Spleen (tissue), 11 donors: ENCODE measurements at regions not wholly inside any gene's neighbourhood (a gene's known extent, or its start where the extent isn't known, plus 50 kb on each side); places are given as distances from the start of the nearest gene placed in this dataset.
A peak's percentile ranks its signal among the peaks of the same experiment; 100 is the strongest.
"Not testable (repeated sequence)": the region's sequence is repeated elsewhere in the genome, so short reads cannot be mapped to it uniquely, and the experiment has no call there.

Source experiments
- DNase-seq: peaks from one replicate; pipeline ENCODE4 v3.0.0-alpha.2; 2020
- H3K27ac ChIP-seq, 8 donors: fragments of 200-600 bp; sonication (generic) in 7 of 8; 1 replicate in 4 of 8; 2 replicates in 4 of 8; pipeline versions ENCODE4 v1.5.0 to v1.8.0; 2016 to 2021; ENCODE audit warnings: inconsistent platforms in 4 of 8, mild to moderate bottlenecking in 4 of 8, moderate library complexity in 1 of 8
- H3K27me3 ChIP-seq, 7 donors: fragments of 200-600 bp; sonication (generic) in 6 of 7; replicated peaks in 1 of 7; 1 replicate in 4 of 7; 2 replicates in 3 of 7; pipeline versions ENCODE4 v1.5.0 to v1.8.0; 2016 to 2021; ENCODE audit warnings: inconsistent platforms in 3 of 7, mild to moderate bottlenecking in 1 of 7
- H3K36me3 ChIP-seq, 6 donors: fragments of 200-600 bp; sonication (generic) in 5 of 6; 1 replicate in 4 of 6; 2 replicates in 2 of 6; pipeline versions ENCODE4 v1.5.0 to v1.8.0; 2016 to 2021; ENCODE audit warnings: inconsistent platforms in 2 of 6
- H3K4me1 ChIP-seq, 6 donors: fragments of 200-600 bp; sonication (generic) in 5 of 6; 1 replicate in 3 of 6; 2 replicates in 3 of 6; pipeline versions ENCODE4 v1.5.0 to v1.8.0; 2016 to 2021; ENCODE audit warnings: inconsistent platforms in 3 of 6
- H3K4me3 ChIP-seq, 8 donors: fragments of 200-600 bp; sonication (generic) in 7 of 8; 1 replicate in 4 of 8; 2 replicates in 4 of 8; pipeline versions ENCODE4 v1.5.0 to v1.8.0; 2016 to 2021; ENCODE audit warnings: inconsistent platforms in 4 of 8, mild to moderate bottlenecking in 4 of 8, moderate library complexity in 2 of 8
- H3K9me3 ChIP-seq, 8 donors: fragments of 200-600 bp; sonication (generic) in 7 of 8; 1 replicate in 4 of 8; 2 replicates in 4 of 8; pipeline versions ENCODE4 v1.5.0 to v1.8.0; 2016 to 2021; ENCODE audit warnings: inconsistent platforms in 4 of 8
- POLR2A ChIP-seq, 3 donors: fragments of 450-650 bp; IDR thresholded peaks; one replicate each; pipeline ENCODE4 v1.5.1; 2017; ENCODE audit warnings: antibody characterized with exemption in 3 of 3, mild to moderate bottlenecking in 1 of 3
- POLR2AphosphoS5 ChIP-seq, 3 donors: sonication (generic); formaldehyde crosslinking; IDR thresholded peaks; one replicate each; pipeline ENCODE4 v1.5.1; 2017; ENCODE audit warnings: antibody characterized with exemption in 3 of 3
- WGBS, 5 donors: extraction: QIAGEN DNeasy Blood & Tissue Kit in 3 of 5; methylation state at CpG; one replicate each; pipeline versions ENCODE4 v1.1.5 to v1.1.7; 2013 to 2018; 5-methylcytosine and 5-hydroxymethylcytosine counted together
- intact Hi-C: fragments of 100-400 bp; cut with DNase I; formaldehyde crosslinking; loops from one replicate; pipeline ENCODE4 v1.15.0; 2023; ENCODE audit warnings: low total_unique reads
- TF ChIP-seq, protein P1 (sequence below), 11 experiments: fragments of 200-600 bp in 7 of 11; fragments of 450-650 bp in 4 of 11; sonication (generic) in 4 of 11; IDR thresholded peaks in 8 of 11; conservative IDR thresholded peaks in 3 of 11; 1 replicate in 7 of 11; 2 replicates in 4 of 11; pipeline versions ENCODE4 v1.4.0 to v1.8.0; 2016 to 2021; ENCODE audit warnings: antibody characterized with exemption in 11 of 11, inconsistent platforms in 4 of 11, mild to moderate bottlenecking in 1 of 11
- donor health status: healthy with polysubstance abuse.
- donor health status: DM: no; HTN: no; CAD: no; lungs with moderate emphysema.
- donor health status: DM: no; HTN: no; CAD: no.
- donor health status: Bipolar disorder and iron deficiency.
- donor health status: healthy.
- donor health status: DM: no; HTN: no; CAD: no.
- donor health status: DM: yes; HTN: yes; CAD: no.

DNA sequence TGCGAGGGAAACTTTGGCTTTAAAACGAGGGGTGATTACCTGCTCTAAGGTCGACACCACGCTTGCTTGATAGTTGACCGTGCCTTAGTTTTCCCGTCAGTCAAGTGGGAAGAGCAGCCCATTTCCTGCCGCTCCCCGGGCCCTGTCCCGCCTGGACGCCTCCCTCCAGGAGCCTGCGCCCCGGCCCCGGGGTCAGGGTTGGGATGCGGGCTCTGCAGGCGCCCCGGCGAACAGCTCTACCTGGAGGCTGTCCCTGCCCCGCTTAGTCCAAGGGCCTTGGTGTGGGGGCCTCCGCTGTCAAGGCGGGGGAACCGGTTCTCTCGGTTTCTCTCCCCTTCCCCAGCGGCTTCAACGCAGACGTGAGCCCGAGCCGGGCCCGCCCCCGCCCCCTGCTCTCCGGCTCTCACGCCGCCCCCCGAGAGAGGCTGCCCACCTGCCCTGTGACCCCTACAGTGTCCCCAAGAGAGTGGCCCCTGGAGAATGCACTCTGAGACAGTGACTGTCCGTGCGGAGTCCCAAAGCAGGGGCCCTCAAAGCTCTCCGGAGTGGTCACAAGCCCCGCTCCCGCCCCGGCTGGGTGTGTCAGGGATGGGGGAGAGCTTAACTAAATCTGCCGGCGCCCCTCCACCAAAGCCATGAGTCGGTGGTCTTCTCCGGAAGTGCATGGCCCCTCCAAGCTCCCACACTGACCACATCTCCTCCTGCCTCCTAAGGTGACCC, 117.4 kb upstream of the SMURF2 start:
- intact Hi-C loops: no loop called here
- Histone ChIP-seq H3K9me3 (no peaks in the 10 kb centered on the region), H3K27ac (peak overlapping the region in 3 of 8 donors; percentile 70 to 84 (median 72)), H3K4me3 (peak overlapping the region in 6 of 8 donors; percentile 42 to 75 (median 56)), H3K36me3 (peaks cover 0 to 25% (median 8%) of the 10 kb centered on the region in 6 donors), H3K27me3 (peaks cover 0 to 36% (median 0%) of the 10 kb centered on the region in 7 donors), H3K4me1 (peaks cover 22 to 88% (median 63%) of the 10 kb centered on the region in 6 donors)
- peak; percentile 85 for DNase-seq
- TF ChIP-seq POLR2A (IDR thresholded peaks at IDR 0.05): no peak
- TF ChIP-seq POLR2AphosphoS5 (IDR thresholded peaks at IDR 0.05): no peak
- TF ChIP-seq, protein P1, sequence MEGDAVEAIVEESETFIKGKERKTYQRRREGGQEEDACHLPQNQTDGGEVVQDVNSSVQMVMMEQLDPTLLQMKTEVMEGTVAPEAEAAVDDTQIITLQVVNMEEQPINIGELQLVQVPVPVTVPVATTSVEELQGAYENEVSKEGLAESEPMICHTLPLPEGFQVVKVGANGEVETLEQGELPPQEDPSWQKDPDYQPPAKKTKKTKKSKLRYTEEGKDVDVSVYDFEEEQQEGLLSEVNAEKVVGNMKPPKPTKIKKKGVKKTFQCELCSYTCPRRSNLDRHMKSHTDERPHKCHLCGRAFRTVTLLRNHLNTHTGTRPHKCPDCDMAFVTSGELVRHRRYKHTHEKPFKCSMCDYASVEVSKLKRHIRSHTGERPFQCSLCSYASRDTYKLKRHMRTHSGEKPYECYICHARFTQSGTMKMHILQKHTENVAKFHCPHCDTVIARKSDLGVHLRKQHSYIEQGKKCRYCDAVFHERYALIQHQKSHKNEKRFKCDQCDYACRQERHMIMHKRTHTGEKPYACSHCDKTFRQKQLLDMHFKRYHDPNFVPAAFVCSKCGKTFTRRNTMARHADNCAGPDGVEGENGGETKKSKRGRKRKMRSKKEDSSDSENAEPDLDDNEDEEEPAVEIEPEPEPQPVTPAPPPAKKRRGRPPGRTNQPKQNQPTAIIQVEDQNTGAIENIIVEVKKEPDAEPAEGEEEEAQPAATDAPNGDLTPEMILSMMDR (IDR thresholded peaks at IDR 0.05 in 8 of 11, conservative IDR thresholded peaks at IDR 0.05 in 3 of 11): no peak
- WGBS, 5 donors: 39 to 54% (median 47%) methylated on average over 15 to 43 of the region's 43 CpGs

DNA sequence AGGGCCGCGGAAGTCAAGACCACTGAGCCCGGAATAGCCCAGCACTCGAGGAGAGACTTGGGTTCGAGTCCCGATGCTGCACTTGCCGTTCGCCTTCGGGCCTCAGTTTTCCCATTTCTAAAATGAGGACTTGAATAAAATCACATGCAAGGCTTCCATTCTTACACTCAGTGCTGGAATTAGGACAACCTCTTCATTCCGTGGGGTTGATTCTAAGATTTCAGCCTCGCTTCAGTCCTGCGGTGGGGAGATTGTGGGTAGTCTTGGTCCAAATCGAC, 116.9 kb upstream of the SMURF2 start:
- intact Hi-C loops, DNase-seq, H3K9me3 ChIP-seq: not testable (repeated sequence)
- Histone ChIP-seq H3K4me1 (peaks cover 22 to 93% (median 63%) of the 10 kb centered on the region in 6 donors), H3K4me3 (peak overlapping the region in 6 of 8 donors; percentile 17 to 75 (median 37)), H3K36me3 (peaks cover 0 to 20% (median 4%) of the 10 kb centered on the region in 6 donors), H3K27me3 (peaks cover 0 to 36% (median 0%) of the 10 kb centered on the region in 7 donors), H3K27ac (peak overlapping the region in 2 of 8 donors; percentile 80 to 87)
- 42 to 61% (median 48%) methylated on average over 13 of the region's 13 CpGs for WGBS, 5 donors
- peak in 1 of 3 donors; percentile 9 for TF ChIP-seq POLR2AphosphoS5 (IDR thresholded peaks at IDR 0.05)

DNA sequence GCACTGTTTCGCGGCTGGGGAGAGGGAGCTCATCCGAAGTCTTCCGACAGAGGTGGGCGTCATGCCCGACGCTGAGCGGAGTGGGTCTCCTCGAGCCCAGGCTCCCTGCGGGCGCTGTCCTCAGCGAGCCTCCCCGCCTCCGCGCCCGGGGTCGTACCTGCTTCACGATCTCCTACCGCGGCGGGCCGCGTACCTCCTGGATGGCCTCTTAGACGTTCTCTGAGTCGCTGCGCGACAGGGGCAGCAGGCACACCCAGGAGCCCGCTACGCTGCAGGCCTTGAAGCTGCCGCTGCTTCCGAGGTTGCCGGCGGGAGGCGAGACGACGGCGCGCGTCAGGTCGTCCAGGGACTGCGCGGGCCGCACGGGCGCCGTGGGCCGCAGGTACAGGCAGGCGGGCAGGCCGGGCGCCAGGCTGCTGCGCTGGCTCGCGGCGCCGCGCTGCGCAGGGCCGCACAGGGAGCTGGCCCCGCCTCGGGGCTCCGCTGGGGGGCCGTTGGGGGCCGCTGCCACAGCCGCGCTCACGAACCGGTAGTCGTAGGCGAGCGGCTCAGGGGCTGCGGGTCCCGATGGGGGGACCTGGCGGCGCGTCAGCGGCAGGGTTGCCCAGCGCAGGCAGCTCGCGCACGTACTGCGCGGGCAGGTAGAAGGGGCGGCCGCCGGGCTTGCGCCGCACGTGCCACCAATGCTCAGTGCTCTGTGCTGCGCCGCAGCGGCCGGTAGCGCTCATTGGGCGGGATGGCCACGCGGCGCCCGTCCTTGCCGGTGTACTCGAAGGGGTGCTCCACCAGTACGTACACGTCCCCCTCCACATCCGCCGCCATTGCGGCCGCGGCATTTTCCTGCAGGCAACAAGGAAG, 116.4 kb upstream of the SMURF2 start:
- 30 to 45% (median 33%) methylated on average over 58 to 107 of the region's 107 CpGs for WGBS, 5 donors
- Histone ChIP-seq H3K27me3 (peaks cover 0 to 36% (median 0%) of the 10 kb centered on the region in 7 donors), H3K4me1 (peaks cover 22 to 90% (median 63%) of the 10 kb centered on the region in 6 donors), H3K27ac (peak overlapping the region in 5 of 8 donors; percentile 15 to 87 (median 80)), H3K36me3 (peaks cover 0 to 15% (median 0%) of the 10 kb centered on the region in 6 donors), H3K4me3 (peak overlapping the region in 7 of 8 donors; percentile 17 to 75 (median 34)), H3K9me3 (no peaks in the 10 kb centered on the region)
- peak; percentile 88 for DNase-seq
- intact Hi-C loops: no loop called here
- TF ChIP-seq, protein P1 (IDR thresholded peaks at IDR 0.05 in 8 of 11, conservative IDR thresholded peaks at IDR 0.05 in 3 of 11): no peak
- peak in 1 of 3 donors; percentile 67 for TF ChIP-seq POLR2AphosphoS5 (IDR thresholded peaks at IDR 0.05)

DNA sequence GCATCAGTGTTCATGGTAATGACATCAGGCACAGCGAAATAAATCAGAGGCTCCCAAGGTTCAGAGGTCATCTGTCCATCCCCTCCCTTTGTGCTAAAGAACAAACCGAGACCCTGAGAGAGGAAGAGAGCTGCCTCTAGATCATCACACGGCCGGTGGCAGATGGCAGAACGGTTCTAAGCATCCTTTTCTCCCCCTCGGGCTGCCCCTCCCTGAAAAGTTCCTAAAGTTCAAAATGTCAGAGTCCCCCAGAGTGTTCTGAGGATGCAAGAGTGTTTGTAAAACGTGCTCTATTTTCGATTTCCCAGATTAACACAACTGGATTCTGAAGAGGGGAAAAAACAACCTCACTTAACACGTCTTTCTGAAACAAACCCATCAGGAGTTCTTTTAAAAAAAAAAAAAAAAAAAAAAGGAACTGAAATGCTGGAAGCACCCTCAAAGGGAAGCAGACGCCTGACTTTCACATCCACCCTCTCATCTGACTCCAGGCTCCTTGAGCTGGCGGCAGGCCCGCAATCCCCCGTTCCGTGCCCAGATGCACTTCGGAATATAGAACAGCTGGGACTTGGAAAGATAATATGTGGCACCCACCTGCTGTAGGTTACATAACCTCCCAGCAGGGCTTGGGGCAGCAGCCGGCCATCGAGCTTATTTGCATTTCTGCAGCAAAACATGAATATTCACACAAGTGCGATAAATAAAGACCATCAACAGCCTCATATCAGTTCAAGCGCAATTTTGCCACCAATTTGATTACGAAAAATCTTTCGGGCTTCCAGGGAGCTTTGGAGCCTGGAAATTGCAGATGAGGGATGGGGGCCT, 115.5 kb upstream of the SMURF2 start:
- no peaks in the 10 kb centered on the region for H3K9me3 ChIP-seq
- TF ChIP-seq POLR2AphosphoS5 (IDR thresholded peaks at IDR 0.05): peak in 1 of 3 donors; percentile 35
- TF ChIP-seq, protein P1 (IDR thresholded peaks at IDR 0.05 in 8 of 11, conservative IDR thresholded peaks at IDR 0.05 in 3 of 11): no peak
- peaks cover 22 to 81% (median 63%) of the 10 kb centered on the region in 6 donors for H3K4me1 ChIP-seq
- H3K36me3 ChIP-seq: peaks cover 0 to 9% (median 0%) of the 10 kb centered on the region in 6 donors
- peak overlapping the region in 7 of 8 donors; percentile 55 to 87 (median 68) for H3K27ac ChIP-seq
- H3K4me3 ChIP-seq: peak overlapping the region in 7 of 8 donors; percentile 17 to 75 (median 34)
- peaks cover 0 to 36% (median 0%) of the 10 kb centered on the region in 7 donors for H3K27me3 ChIP-seq
- intact Hi-C loops: no loop called here
- peak; percentile 86 for DNase-seq
- 20 to 37% (median 30%) methylated on average over 21 of the region's 21 CpGs for WGBS, 5 donors
